Keratinocyte (primary cell): ENCODE measurements at regions not wholly inside any gene's neighbourhood (a gene's known extent, or its start where the extent isn't known, plus 50 kb on each side); places are given as distances from the start of the nearest gene placed in this dataset.

ENCODE experiments used
- DNase-seq: peaks from one replicate; pipeline ENCODE4 v3.0.0-alpha.2; 2011; ENCODE audit warnings: low read depth, missing footprints, low spot score
- FAIRE-seq: peaks from 2 replicates; lab custom pipeline; 2011; peaks lifted over from hg19 to GRCh38; lab: Jason Lieb, UNC
- H2AFZ ChIP-seq: 2 replicates; pipeline ENCODE4 v1.6.0; 2012; ENCODE audit warnings: low read length, control low read depth, inconsistent platforms; ENCODE audit not compliant: control insufficient read depth
- H3K27ac ChIP-seq: 2 replicates; pipeline ENCODE4 v1.5.1; 2011; ENCODE audit warnings: low read length; ENCODE audit not compliant: control insufficient read depth, insufficient read depth
- H3K27me3 ChIP-seq: 3 replicates; pipeline ENCODE4 v1.6.0; 2011; ENCODE audit warnings: low read length; ENCODE audit not compliant: control insufficient read depth, insufficient read depth; ENCODE audit errors: extremely low read depth
- H3K36me3 ChIP-seq, 2 experiments: 2 replicates in 1 of 2; 3 replicates in 1 of 2; pipeline ENCODE4 v1.5.1; 2011; ENCODE audit warnings: low read length in 2 of 2, mild to moderate bottlenecking in 1 of 2; ENCODE audit not compliant: control insufficient read depth in 2 of 2, insufficient read depth in 2 of 2; ENCODE audit errors: extremely low read depth in 1 of 2
- H3K4me1 ChIP-seq: 3 replicates; pipeline ENCODE4 v1.5.1; 2011; ENCODE audit warnings: low read length; ENCODE audit not compliant: control insufficient read depth, insufficient read depth; ENCODE audit errors: extremely low read depth
- H3K4me2 ChIP-seq: 3 replicates; pipeline ENCODE4 v1.6.0; 2011; ENCODE audit warnings: low read depth, low read length; ENCODE audit not compliant: control insufficient read depth, insufficient read depth; ENCODE audit errors: extremely low read depth
- H3K4me3 ChIP-seq, 3 experiments: fragments of 200-600 bp in 1 of 3; sonication (generic) in 1 of 3; 2 replicates in 2 of 3; 3 replicates in 1 of 3; pipeline ENCODE4 v1.5.1; 2011 to 2016; ENCODE audit warnings: low read length in 3 of 3, mild to moderate bottlenecking in 3 of 3, control low read depth in 2 of 3, inconsistent platforms in 1 of 3, low read depth in 1 of 3, mixed read lengths in 1 of 3, mixed run types in 1 of 3, moderate library complexity in 1 of 3; ENCODE audit not compliant: control insufficient read depth in 2 of 3, insufficient read depth in 2 of 3; ENCODE audit errors: extremely low read depth in 1 of 3
- H3K79me2 ChIP-seq: 2 replicates; pipeline ENCODE4 v1.6.0; 2012; ENCODE audit warnings: low read length; ENCODE audit not compliant: control insufficient read depth, insufficient read depth
- H3K9ac ChIP-seq: 3 replicates; pipeline ENCODE4 v1.6.0; 2011; ENCODE audit warnings: low read length; ENCODE audit not compliant: control insufficient read depth, insufficient read depth; ENCODE audit errors: extremely low read depth
- H3K9me1 ChIP-seq: 3 replicates; pipeline ENCODE4 v1.6.0; 2011; ENCODE audit warnings: low read length; ENCODE audit not compliant: control insufficient read depth, insufficient read depth; ENCODE audit errors: extremely low read depth
- H3K9me3 ChIP-seq: 2 replicates; pipeline ENCODE4 v1.5.1; 2012; ENCODE audit warnings: low read depth, low read length; ENCODE audit not compliant: control insufficient read depth
- H4K20me1 ChIP-seq: 3 replicates; pipeline ENCODE4 v1.6.0; 2011; ENCODE audit warnings: low read length; ENCODE audit not compliant: control insufficient read depth, insufficient read depth; ENCODE audit errors: extremely low read depth
- CTCF ChIP-seq, 3 experiments: IDR thresholded peaks in 1 of 3; conservative IDR thresholded peaks in 1 of 3; optimal IDR thresholded peaks in 1 of 3; 2 replicates in 2 of 3; 3 replicates in 1 of 3; pipeline versions ENCODE3 to v1.5.1; 2011; ENCODE audit warnings: low read length in 3 of 3, mild to moderate bottlenecking in 3 of 3, moderate library complexity in 2 of 3, control low read depth in 1 of 3, inconsistent platforms in 1 of 3; ENCODE audit not compliant: insufficient read depth in 2 of 3; ENCODE audit errors: extremely low read depth in 1 of 3
- EZH2 ChIP-seq: IDR thresholded peaks from one replicate; pipeline ENCODE4 v1.6.1; 2012; ENCODE audit warnings: inconsistent platforms, mild to moderate bottlenecking, low read length, moderate library complexity
- dilution Hi-C: fragments of 300-500 bp; cut with MboI; formaldehyde crosslinking; loops from one replicate; pipeline ENCODE4 v1.7.0; 2020; ENCODE audit warnings: low sequenced_read_pairs; ENCODE audit not compliant: extremely low pct_ligation_motif_present

GRCh38 chr15:58355382-58355971 is 76.3 kb upstream of the LIPC start:
- DNase-seq (no peak), FAIRE-seq (no peak)
- H3K4me2 ChIP-seq: no peak overlapping the region
- dilution Hi-C loops: no loop called here
- no peak for TF ChIP-seq EZH2
- TF ChIP-seq CTCF (optimal IDR thresholded peaks at IDR 0.05 in 1 of 3, IDR thresholded peaks at IDR 0.05 in 1 of 3, conservative IDR thresholded peaks at IDR 0.05 in 1 of 3; ENCODE audit: extremely low read depth in 1 of 3, insufficient read depth in 2 of 3, low read length in 3 of 3): no peak
- no peaks in the 10 kb centered on the region for H3K9me3 ChIP-seq
- no peak overlapping the region for H2AFZ ChIP-seq
- no peaks in the 10 kb centered on the region for H3K9me1 ChIP-seq
- no peaks in the 10 kb centered on the region for H3K36me3 ChIP-seq
- no peak overlapping the region for H3K4me3 ChIP-seq
- H3K27me3 ChIP-seq: no peaks in the 10 kb centered on the region
- H3K9ac ChIP-seq: no peak overlapping the region
- H4K20me1 ChIP-seq: no peaks in the 10 kb centered on the region
- no peak overlapping the region for H3K27ac ChIP-seq
- no peaks in the 10 kb centered on the region for H3K79me2 ChIP-seq
- H3K4me1 ChIP-seq: no peaks in the 10 kb centered on the region

GRCh38 chr15:58355973-58356372 is 75.8 kb upstream of the LIPC start:
- H4K20me1 ChIP-seq: no peaks in the 10 kb centered on the region
- TF ChIP-seq EZH2 (no peak), CTCF (optimal IDR thresholded peaks at IDR 0.05 in 1 of 3, IDR thresholded peaks at IDR 0.05 in 1 of 3, conservative IDR thresholded peaks at IDR 0.05 in 1 of 3; ENCODE audit: extremely low read depth in 1 of 3, insufficient read depth in 2 of 3, low read length in 3 of 3) (no peak)
- no peak overlapping the region for H2AFZ ChIP-seq
- peaks cover 2% of the 10 kb centered on the region for H3K4me1 ChIP-seq
- DNase-seq (no peak), FAIRE-seq (no peak)
- H3K9me3 ChIP-seq: no peaks in the 10 kb centered on the region
- no peaks in the 10 kb centered on the region for H3K27me3 ChIP-seq
- H3K36me3 ChIP-seq: no peaks in the 10 kb centered on the region
- H3K27ac ChIP-seq: no peak overlapping the region
- dilution Hi-C loops: no loop called here
- no peak overlapping the region for H3K4me3 ChIP-seq
- no peak overlapping the region for H3K9ac ChIP-seq
- H3K9me1 ChIP-seq: no peaks in the 10 kb centered on the region
- no peaks in the 10 kb centered on the region for H3K79me2 ChIP-seq
- H3K4me2 ChIP-seq: no peak overlapping the region
